ENCODE measurements at regions not wholly inside any gene's neighbourhood (a gene's known extent, or its start where the extent isn't known, plus 50 kb on each side); places are given as distances from the start of the nearest gene placed in this dataset.

- no peak for TF ChIP-seq CTCF (IDR thresholded peaks at IDR 0.05; ENCODE audit: borderline replicate concordance, insufficient read depth, low read depth, low read length)
These were observed 62.0 kb upstream of the MAP3K7 start for GRCh38 chr6:90648873-90649272.

GRCh38 chr6:90646940-90647339 lies 60.1 kb upstream of the MAP3K7 start:
- no peak for TF ChIP-seq CTCF (IDR thresholded peaks at IDR 0.05; ENCODE audit: borderline replicate concordance, insufficient read depth, low read depth, low read length)
- no peak overlapping the region for H3K4me3 ChIP-seq (ENCODE audit: low read depth, low read length)

More at GRCh38 chr6:90648873-90649272, 62.0 kb upstream of the MAP3K7 start:
- H3K4me3 ChIP-seq (ENCODE audit: low read depth, low read length), result no peak overlapping the region

- no peak for TF ChIP-seq CTCF (IDR thresholded peaks at IDR 0.05; ENCODE audit: borderline replicate concordance, insufficient read depth, low read depth, low read length)
- H3K4me3 ChIP-seq (ENCODE audit: low read depth, low read length), result no peak overlapping the region
These were observed 58.8 kb upstream of the MAP3K7 start for GRCh38 chr6:90645634-90646033.

- H3K4me3 ChIP-seq (ENCODE audit: low read depth, low read length), result no peak overlapping the region
- TF ChIP-seq CTCF (IDR thresholded peaks at IDR 0.05; ENCODE audit: borderline replicate concordance, insufficient read depth, low read depth, low read length), result no peak
These were observed 57.6 kb upstream of the MAP3K7 start for GRCh38 chr6:90644492-90644891.

- H3K4me3 ChIP-seq (ENCODE audit: low read depth, low read length), result no peak overlapping the region
- TF ChIP-seq CTCF (IDR thresholded peaks at IDR 0.05; ENCODE audit: borderline replicate concordance, insufficient read depth, low read depth, low read length), result no peak
These were observed 56.5 kb upstream of the MAP3K7 start for GRCh38 chr6:90643381-90643780.

- H3K4me3 ChIP-seq (ENCODE audit: low read depth, low read length), result no peak overlapping the region
- no peak for TF ChIP-seq CTCF (IDR thresholded peaks at IDR 0.05; ENCODE audit: borderline replicate concordance, insufficient read depth, low read depth, low read length)
These were observed 50.4 kb upstream of the MAP3K7 start for GRCh38 chr6:90637320-90637719.

Data from GM12875 (cell line).